ENCODE measurements at regions not wholly inside any gene's neighbourhood (a gene's known extent, or its start where the extent isn't known, plus 50 kb on each side); places are given as distances from the start of the nearest gene placed in this dataset.
"Not testable (repeated sequence)": the region's sequence is repeated elsewhere in the genome, so short reads cannot be mapped to it uniquely, and the experiment has no call there.

DNA sequence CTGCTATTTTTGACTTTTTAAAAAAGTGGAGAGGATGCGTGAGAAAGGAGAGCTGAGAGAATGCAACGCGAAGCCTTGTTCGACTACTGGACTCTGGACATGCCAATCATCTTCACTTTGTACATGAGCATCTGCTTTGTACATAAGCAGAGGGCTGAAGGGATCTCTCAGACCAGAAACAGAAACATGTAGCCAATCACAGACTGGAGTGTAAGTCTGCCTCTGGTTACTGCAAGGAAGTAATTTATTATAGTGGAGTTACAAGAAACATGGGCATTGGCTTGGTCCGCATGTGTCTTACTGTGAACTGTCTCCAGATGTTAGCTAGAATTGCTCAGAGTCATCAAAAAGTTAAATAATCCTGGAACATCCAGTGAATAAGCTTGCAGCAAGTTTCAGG lies 190.0 kb upstream of the GRAMD2B start:
- DNase-seq, result no peak

- DNase-seq, result no peak
Observed at GRCh38 chr5:126234563-126235195, 188.5 kb upstream of the GRAMD2B start.

- DNase-seq, result no peak
Observed at GRCh38 chr5:126235628-126236027, 187.6 kb upstream of the GRAMD2B start.

DNA sequence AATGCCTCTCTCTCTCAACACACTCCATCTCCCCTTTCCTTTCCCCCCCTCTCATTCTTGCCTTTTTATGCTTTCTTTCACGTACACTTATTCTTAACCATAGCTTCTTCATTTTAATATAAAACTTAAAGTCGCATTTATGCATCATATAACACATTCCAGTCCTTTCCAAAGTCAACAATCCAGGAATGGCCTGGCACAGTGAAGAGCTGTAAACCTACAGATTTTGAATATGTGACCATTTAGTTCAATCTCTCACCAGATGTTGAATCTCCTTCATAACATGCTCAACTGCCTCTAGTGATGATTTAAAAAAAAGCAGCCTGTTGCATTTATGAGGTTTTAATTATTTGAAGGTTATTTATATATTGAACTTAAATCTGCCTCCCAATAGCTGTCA lies 186.2 kb upstream of the GRAMD2B start:
- DNase-seq, result no peak

- DNase-seq, result no peak
Observed at GRCh38 chr5:126248611-126249010, 174.6 kb upstream of the GRAMD2B start.

- DNase-seq, result no peak
Observed at GRCh38 chr5:126251024-126251423, 172.2 kb upstream of the GRAMD2B start.

GRCh38 chr5:126253406-126253805 lies 169.8 kb upstream of the GRAMD2B start:
- no peak for DNase-seq

GRCh38 chr5:126263591-126264184 lies 159.5 kb upstream of the GRAMD2B start:
- DNase-seq, result no peak

- no peak for DNase-seq
Observed at GRCh38 chr5:126265917-126266316, 157.3 kb upstream of the GRAMD2B start.

DNA sequence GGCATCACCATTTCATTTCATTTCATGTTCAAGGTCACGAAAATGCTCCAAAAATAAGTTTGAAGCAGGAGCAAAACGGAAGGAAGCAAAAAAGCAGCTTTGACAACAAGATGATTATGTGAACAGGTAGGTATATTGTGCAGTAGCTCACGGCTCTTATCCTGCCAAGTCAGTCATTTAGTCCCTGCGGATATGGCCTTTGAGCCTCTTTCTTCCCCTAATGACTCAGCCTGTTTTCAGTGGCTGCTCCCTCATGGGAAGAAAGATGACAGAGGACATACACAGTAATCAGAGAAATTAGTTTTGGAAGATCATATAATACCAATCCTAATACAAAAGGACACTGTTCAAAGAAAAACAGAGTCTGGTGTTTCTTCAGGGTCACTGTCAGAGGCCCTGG lies 155.8 kb upstream of the GRAMD2B start:
- no peak for DNase-seq

- no peak for DNase-seq
Observed at GRCh38 chr5:126268697-126269315, 154.4 kb upstream of the GRAMD2B start.

GRCh38 chr5:126269511-126269910 lies 153.7 kb upstream of the GRAMD2B start:
- no peak for DNase-seq

DNA sequence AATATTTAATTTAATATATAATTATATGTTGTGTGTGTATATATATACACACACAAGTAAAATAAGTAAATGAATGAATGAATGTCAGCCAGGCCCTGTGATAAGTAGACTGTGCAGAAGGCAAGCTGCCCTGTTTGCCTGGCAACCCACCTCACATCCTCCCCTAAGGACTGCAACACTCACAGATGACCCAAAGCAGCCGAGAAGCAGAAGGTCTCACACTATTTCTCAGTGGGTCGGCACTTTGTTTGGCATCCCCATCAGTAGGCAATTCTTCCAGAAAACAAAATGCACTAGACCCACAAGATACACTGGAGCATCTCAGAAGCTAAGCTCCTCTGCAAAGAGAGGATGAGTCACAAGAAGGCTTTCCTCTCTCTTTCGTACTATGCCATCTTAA lies 152.1 kb upstream of the GRAMD2B start:
- no peak for DNase-seq

DNA sequence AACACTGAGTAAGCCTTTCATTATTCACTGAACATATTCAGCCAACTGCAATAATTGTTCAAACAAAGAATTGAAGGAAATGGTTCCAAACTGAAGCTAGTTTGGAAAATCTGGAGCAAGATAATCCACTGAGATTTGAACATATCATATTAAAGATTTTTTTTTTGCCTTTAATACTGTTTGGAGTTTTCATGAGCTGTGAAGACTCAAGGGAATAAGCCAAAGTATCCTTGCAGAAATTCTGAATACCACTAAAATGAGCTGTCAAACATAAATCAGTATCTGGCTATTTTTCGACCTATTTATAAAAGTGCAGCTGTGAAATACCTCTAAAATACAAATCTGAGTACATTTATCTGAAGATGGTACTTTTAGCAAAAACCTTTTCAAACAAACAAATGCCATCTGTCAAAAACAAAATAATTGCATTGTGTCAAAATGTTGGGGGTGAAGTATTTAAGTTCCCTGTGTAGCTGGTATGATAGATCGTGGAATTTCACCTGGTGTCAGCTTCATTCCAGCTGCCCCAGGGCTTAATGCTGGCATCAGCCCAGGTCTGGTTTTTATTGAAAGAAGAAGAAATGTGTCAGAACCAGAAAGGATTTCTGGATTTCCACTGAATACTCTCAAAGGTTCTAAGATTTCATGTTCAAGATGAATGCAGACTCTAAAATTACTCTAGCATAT lies 149.0 kb upstream of the GRAMD2B start:
- DNase-seq, result peak; percentile 22

- no peak for DNase-seq
Observed at GRCh38 chr5:126274763-126275125, 148.5 kb upstream of the GRAMD2B start.

GRCh38 chr5:126277762-126278161 lies 145.4 kb upstream of the GRAMD2B start:
- no peak for DNase-seq

GRCh38 chr5:126280343-126280742 lies 142.9 kb upstream of the GRAMD2B start:
- no peak for DNase-seq

GRCh38 chr5:126280846-126281245 lies 142.4 kb upstream of the GRAMD2B start:
- DNase-seq, result no peak

DNA sequence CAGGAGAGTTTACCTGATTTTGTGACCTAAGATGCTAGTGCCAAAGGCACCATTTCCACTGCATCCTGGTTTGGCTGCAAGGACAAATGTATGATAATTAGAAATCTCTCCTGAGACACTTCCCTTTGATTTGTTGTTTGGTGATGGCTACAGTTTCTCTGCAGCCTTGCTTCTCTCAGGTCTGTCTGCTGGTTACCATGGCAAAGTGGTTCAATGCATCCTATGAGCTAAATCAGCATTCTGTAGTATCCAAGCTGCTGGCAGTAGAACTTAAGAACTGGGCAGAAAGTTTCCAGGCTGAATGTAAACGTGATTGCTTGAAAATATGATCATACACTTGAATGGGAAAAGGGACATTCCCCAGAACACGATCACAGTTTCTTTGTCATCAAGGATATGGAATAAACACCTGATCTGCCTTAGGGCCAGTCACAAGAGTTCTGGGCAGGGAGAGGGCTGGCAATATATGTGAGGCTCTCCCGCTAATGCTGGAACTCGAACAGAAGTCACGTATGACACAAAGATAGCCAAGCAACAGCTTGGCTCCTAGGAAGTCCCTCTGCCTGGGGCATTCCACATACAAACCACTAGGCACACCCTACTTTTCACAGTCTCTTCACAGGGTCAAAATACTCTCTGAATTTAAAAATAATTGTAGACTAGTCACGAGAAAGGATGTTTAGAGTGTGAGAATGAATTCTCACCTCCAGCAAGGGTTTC lies 138.1 kb upstream of the GRAMD2B start:
- no peak for DNase-seq

GRCh38 chr5:126296121-126296520 lies 127.1 kb upstream of the GRAMD2B start:
- DNase-seq, result not testable (repeated sequence)

DNA sequence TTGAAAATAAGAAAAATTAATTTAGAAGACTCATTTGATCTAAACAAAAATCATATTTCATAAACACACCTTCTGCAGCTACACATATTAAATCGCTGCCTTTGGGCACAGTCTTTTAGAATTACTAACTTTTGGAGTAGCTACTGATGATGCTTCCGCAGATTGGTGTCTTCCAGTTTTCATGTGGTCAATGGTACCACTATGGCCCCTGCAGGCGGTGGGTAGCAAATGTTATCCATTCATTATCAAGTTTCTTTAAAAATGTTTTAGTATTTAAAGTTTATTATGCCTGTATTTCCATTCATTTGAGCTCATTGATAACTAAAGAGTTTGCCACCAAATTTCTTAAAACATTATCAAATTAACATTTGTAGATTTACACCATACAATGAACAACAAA lies 122.9 kb upstream of the GRAMD2B start:
- no peak for DNase-seq

DNA sequence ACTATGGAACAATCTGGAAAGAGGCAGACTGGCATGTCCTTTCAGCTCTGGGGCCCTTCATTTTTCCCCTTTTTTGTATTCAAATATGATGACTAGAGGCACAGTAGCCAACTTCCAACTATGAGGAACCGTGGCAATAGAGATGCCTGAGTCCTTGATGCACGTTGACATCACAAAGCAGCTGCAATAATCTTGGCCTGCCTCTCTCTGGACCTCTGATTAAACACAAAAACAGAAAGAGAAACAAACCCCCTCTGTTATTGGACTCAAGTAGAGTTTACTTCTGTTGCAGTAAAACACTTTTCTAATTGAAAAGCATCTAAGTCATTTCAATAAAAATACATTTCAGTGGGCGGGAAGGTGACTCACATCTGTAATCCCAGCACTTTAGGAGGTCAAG lies 122.2 kb upstream of the GRAMD2B start:
- DNase-seq, result no peak

GRCh38 chr5:126309860-126310259 lies 113.3 kb upstream of the GRAMD2B start:
- DNase-seq, result no peak
